Skeletal muscle satellite cell (primary cell): ENCODE measurements at regions not wholly inside any gene's neighbourhood (a gene's known extent, or its start where the extent isn't known, plus 50 kb on each side); places are given as distances from the start of the nearest gene placed in this dataset.

ENCODE experiments used
- H3K27me3 ChIP-seq: 2 replicates; pipeline ENCODE4 v1.7.0; 2013; ENCODE audit warnings: low read length; ENCODE audit not compliant: control insufficient read depth, insufficient read depth
- H3K36me3 ChIP-seq: 2 replicates; pipeline ENCODE4 v1.7.0; 2013; ENCODE audit warnings: mild to moderate bottlenecking, control low read depth, low read length; ENCODE audit not compliant: insufficient read depth
- H3K4me1 ChIP-seq: 2 replicates; pipeline ENCODE4 v1.7.0; 2013; ENCODE audit warnings: low read length; ENCODE audit not compliant: control insufficient read depth, insufficient read depth
- H3K4me2 ChIP-seq: 2 replicates; pipeline ENCODE4 v1.7.0; 2013; ENCODE audit warnings: mild to moderate bottlenecking, low read length
- H3K4me3 ChIP-seq: 2 replicates; pipeline ENCODE4 v1.7.0; 2013; ENCODE audit warnings: low read length
- H3K9ac ChIP-seq: 2 replicates; pipeline ENCODE4 v1.7.0; 2013; ENCODE audit warnings: mild to moderate bottlenecking, low read depth, low read length, moderate library complexity
- H3K9me3 ChIP-seq: replicated peaks from 2 replicates; pipeline ENCODE4 v1.7.0; 2013; ENCODE audit warnings: mild to moderate bottlenecking, control low read depth, low read length

DNA sequence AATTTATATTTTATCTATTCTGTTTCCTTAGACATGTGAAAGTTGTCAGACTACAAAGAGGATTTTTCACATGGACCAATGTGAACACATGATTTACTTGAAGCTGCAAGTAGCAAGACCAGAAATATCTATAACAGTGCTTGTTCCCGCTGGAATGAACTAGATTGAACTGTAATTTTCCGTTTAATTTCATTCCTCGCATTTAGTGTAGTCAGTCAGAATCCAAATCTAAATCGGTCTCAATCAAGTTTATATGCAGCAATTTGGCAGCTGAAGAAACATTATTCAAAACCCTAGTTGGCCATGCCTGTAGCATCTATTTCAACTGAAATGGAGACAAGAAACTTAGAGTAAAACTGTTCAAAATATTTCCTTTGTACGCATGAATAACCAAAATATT, 570.7 kb upstream of the SLITRK5 start:
- Histone ChIP-seq H3K4me2 (no peak overlapping the region), H3K9me3 (no peaks in the 10 kb centered on the region), H3K36me3 (no peaks in the 10 kb centered on the region), H3K4me1 (no peaks in the 10 kb centered on the region), H3K4me3 (no peak overlapping the region), H3K9ac (no peak overlapping the region), H3K27me3 (no peaks in the 10 kb centered on the region)

DNA sequence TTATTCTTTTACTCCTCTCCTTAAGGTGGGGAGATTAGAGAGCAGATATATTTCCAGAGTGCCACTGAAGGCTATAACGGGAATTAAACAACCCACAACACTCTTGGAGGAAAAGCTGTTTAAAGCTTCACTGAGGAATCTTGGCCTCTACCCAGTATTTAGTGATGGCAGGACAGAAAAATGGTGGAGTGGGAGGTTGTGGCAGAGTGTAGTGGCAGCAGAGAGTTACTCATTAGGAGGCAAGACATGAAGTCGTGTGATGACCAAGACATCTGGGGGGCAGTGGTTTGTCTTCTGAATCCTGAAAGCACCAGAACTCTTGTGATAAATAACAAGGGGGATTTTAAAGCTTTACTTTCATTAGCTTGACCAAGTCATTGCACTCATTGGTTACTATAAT, 563.5 kb upstream of the SLITRK5 start:
- no peak overlapping the region for H3K4me2 ChIP-seq
- no peaks in the 10 kb centered on the region for H3K27me3 ChIP-seq
- no peak overlapping the region for H3K4me3 ChIP-seq
- no peak overlapping the region for H3K9ac ChIP-seq
- no peaks in the 10 kb centered on the region for H3K9me3 ChIP-seq
- no peaks in the 10 kb centered on the region for H3K4me1 ChIP-seq
- no peaks in the 10 kb centered on the region for H3K36me3 ChIP-seq

DNA sequence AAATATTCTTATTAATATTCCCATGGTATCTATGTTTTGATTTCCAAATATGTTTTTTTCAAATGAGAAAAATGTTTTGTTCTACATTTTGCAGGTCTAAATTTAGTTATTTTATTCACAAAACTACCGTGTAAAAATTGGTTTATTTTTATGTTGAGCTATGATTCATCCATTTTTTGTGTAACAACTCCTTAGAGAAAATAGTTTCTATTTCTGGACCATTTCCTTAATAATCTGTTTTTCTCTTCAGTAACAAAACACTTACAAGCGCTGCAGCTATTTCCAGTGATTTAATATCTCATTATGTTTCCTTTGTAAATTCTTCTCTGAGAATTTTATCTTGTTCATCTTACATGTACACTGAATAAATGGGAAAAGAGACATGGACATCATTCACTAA, 550.7 kb upstream of the SLITRK5 start:
- no peak overlapping the region for H3K4me3 ChIP-seq
- H3K27me3 ChIP-seq, result no peaks in the 10 kb centered on the region
- H3K36me3 ChIP-seq, result no peaks in the 10 kb centered on the region
- peaks cover 33% of the 10 kb centered on the region for H3K4me1 ChIP-seq
- no peaks in the 10 kb centered on the region for H3K9me3 ChIP-seq
- no peak overlapping the region for H3K9ac ChIP-seq
- H3K4me2 ChIP-seq, result peak overlapping the region; percentile 7

DNA sequence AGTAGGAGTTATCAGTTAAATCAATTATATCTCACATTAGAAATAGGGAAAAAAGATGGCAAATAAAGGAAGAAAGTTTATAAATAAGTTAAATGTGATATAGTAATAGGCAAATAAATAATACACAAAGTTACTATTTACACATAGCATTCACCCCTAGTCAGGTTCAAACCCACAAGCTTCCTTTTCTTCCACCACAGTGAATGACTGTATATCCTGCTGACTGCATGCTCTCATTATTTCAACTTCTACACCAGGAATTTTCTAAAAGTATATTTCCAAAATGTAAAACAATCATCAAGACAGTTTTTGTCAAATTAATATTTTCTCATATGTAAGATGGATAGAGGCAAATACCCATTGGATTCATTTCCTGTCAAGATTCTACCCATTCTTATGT, 548.6 kb upstream of the SLITRK5 start:
- Histone ChIP-seq H3K4me3 (no peak overlapping the region), H3K4me2 (no peak overlapping the region), H3K9ac (peak overlapping the region; percentile 49), H3K36me3 (no peaks in the 10 kb centered on the region), H3K9me3 (no peaks in the 10 kb centered on the region), H3K27me3 (no peaks in the 10 kb centered on the region), H3K4me1 (peaks cover 33% of the 10 kb centered on the region)

DNA sequence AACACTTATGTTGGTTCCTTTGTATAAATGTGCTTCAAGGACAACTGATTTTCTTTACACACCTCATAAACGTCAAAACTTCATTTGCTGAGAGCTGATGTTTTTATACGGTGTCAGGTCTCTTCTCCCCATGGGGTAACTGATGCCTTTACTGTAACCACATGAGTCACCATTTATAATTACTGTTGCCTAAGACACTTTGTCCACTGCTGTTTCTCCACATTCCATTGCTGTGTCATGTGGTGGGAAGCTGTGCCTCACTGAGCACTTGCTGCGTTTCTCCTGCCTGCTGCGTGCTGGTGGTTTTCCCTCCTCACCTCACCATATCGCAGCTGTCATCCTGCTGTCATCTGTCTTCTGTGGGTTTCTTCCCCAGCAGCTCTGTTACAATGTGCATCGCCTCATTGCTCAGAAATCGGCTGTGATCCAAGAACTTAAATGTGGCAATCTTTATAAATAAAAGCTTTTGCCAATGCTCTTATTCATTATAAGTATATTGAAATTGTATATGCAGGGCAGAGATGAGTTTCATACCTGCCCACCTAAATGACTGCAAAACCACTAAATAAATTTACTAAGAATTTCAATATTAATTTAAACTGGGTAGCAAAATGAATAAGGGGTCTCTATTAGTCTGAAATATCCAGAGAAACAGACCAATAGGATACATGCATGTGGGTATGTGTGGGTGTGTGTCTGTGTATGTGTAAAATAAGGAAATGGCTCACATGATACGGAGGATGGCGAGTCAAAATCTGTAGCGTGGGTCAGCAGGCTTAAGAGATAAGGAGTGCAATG, 547.0 kb upstream of the SLITRK5 start:
- H3K4me3 ChIP-seq, result no peak overlapping the region

DNA sequence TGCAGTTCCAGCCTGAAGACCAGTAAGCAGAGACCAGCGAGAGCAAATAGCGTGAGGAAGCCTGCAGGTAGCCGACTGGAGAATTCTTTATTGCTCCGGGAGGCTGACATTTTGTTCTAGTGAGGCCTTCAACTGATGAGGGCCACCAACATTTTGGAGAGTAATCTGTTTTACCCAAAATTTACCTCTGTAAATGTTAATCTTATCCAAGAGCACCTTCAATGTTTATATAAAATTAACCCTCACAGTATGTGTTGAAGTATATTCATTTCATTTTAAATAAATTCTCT, 546.4 kb upstream of the SLITRK5 start:
- Histone ChIP-seq H3K27me3 (no peaks in the 10 kb centered on the region), H3K4me2 (peak overlapping the region; percentile 48), H3K9ac (peak overlapping the region; percentile 20), H3K4me1 (peaks cover 33% of the 10 kb centered on the region), H3K4me3 (no peak overlapping the region), H3K9me3 (no peaks in the 10 kb centered on the region), H3K36me3 (no peaks in the 10 kb centered on the region)

More for the DNA sequence above, 547.0 kb upstream of the SLITRK5 start:
- Histone ChIP-seq H3K9me3 (no peaks in the 10 kb centered on the region), H3K27me3 (no peaks in the 10 kb centered on the region), H3K36me3 (no peaks in the 10 kb centered on the region), H3K4me2 (peak overlapping the region; percentile 48), H3K9ac (peak overlapping the region; percentile 20), H3K4me1 (peaks cover 33% of the 10 kb centered on the region)

DNA sequence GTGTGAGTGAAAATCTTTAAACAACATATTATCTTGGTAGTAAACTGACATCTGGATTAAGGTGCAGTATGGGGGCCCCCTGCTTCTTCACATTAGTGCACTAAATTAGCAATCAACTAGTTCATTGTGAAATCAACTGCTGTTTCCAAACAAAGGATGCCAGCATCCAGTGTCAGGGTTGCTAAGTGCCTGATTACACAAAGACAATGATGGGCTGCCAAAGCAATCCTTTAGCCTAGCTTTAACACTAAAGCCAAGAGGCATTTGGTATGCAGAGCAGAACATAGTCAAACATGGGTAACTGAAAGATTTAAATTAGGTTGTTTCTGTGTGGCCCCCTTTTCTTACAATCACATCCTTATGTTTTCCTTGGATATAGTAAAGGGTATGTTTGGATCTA, 543.1 kb upstream of the SLITRK5 start:
- peaks cover 18% of the 10 kb centered on the region for H3K4me1 ChIP-seq
- no peaks in the 10 kb centered on the region for H3K9me3 ChIP-seq
- H3K4me3 ChIP-seq, result no peak overlapping the region
- no peaks in the 10 kb centered on the region for H3K27me3 ChIP-seq
- H3K36me3 ChIP-seq, result no peaks in the 10 kb centered on the region
- H3K9ac ChIP-seq, result no peak overlapping the region
- H3K4me2 ChIP-seq, result no peak overlapping the region

DNA sequence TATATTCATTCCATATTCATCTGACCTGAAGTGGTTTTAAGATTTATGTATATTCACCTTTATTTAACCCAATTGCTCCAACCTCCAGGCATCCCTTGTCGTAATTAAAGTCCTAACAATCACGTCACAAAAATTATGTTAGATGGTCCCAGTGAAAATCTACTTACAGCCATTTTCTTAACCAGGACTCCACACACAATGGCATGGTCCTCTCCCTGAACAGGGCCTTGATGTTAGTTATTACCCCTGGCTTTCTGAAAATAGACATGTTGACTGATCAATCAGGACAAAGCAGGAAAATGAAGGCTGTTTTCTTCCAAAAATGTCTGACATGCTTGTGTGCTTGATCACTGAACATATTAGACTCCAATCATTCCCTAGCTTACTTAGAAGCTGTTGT, 542.7 kb upstream of the SLITRK5 start:
- H3K36me3 ChIP-seq, result no peaks in the 10 kb centered on the region
- no peaks in the 10 kb centered on the region for H3K27me3 ChIP-seq

DNA sequence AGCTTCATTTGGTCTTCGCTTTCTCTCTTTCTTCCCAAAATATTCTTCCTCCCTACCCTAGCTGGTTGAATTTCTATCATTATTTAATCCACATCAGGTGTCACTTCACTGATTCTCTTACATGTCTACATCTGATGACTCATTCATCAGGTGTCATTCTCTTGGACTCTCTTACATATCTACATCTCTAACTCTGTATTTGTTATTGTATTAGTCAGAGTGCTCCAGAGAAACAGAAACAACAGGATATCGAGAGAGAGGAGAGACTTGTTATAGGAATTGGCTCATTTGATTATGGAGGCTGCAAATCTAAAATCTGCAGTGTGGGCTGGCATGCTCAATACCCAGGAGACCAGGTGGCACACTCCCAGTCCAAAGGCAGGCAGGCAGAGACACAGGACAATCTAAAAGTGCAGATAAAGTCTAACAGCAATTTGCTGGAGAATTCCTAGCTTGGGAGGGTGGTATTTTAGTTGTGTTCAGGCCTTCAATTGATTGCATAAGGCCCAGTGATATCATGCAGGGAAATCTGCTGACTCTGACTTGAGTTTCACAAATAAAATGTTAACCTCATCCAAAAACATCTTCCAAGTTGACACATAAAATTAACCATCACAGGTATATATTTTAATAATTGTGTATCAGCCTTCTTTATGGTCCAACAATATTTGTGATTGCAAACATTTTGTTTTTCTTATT, 541.4 kb upstream of the SLITRK5 start:
- Histone ChIP-seq H3K27me3 (no peaks in the 10 kb centered on the region), H3K4me3 (no peak overlapping the region), H3K9ac (no peak overlapping the region), H3K9me3 (no peaks in the 10 kb centered on the region), H3K4me1 (peaks cover 6% of the 10 kb centered on the region), H3K36me3 (no peaks in the 10 kb centered on the region), H3K4me2 (no peak overlapping the region)

More for the DNA sequence above, 542.7 kb upstream of the SLITRK5 start:
- Histone ChIP-seq H3K4me3 (no peak overlapping the region), H3K4me1 (peaks cover 14% of the 10 kb centered on the region), H3K9ac (no peak overlapping the region), H3K4me2 (no peak overlapping the region), H3K9me3 (no peaks in the 10 kb centered on the region)

DNA sequence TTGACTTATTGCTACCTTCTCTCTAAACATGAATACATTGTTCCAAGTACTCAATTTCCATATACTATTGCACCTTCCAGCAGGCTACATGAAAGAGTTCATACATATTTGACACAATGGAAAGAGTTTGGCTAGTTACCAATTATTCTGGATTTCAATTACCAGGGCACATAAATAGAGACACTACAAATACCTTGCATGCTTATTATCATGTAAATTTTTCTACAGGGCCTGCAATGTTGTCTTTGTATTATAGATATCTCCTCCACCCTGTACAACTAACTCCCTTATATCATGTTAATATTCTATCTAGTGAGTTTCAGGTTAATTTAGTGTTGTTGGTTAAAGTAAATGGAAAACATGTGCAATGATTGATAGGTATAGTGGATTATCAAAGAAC, 540.7 kb upstream of the SLITRK5 start:
- Histone ChIP-seq H3K4me2 (no peak overlapping the region), H3K9ac (no peak overlapping the region), H3K4me1 (no peaks in the 10 kb centered on the region), H3K9me3 (no peaks in the 10 kb centered on the region), H3K4me3 (no peak overlapping the region), H3K27me3 (no peaks in the 10 kb centered on the region), H3K36me3 (no peaks in the 10 kb centered on the region)

DNA sequence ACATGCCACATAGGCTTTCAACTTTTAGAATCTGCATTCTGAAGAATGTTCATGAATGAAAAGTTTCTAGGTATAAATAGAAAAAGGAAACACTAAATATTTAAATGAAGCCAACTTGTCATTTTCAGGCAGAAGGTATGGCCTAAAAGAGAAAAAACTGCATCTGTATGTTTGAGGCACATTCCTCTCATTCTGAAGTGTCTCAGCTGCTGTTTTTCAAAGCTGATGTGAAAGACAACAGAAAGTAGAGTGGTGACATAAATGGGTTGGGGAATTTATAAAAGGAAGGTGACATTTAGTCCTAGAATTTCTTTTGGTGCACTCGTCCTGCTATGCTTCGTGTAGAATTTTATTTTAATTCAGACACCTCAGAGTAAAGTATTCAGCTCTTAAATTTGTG, 539.6 kb upstream of the SLITRK5 start:
- H3K9me3 ChIP-seq, result no peaks in the 10 kb centered on the region
- no peak overlapping the region for H3K4me3 ChIP-seq
- no peak overlapping the region for H3K4me2 ChIP-seq
- no peaks in the 10 kb centered on the region for H3K36me3 ChIP-seq
- H3K4me1 ChIP-seq, result no peaks in the 10 kb centered on the region
- no peaks in the 10 kb centered on the region for H3K27me3 ChIP-seq
- no peak overlapping the region for H3K9ac ChIP-seq

DNA sequence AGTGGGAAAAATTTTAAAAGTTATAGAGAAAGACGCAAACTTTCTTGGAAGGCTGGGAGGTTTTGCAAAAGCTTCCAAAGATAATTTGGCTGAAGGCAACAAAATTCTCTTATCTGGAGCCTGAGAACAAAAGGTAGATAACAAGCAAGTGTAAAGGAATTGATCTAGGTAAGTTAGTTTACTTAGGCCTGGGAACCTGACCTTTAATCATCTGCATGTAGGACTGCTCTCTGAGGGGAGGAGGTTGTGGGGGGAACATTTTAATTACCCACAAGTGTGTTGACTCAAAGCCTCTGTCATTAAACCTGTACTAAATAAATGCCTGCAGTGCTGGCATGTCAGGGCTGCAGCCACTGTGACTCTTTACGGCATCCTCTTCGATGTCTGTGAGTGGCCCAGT, 532.3 kb upstream of the SLITRK5 start:
- Histone ChIP-seq H3K4me2 (no peak overlapping the region), H3K4me3 (no peak overlapping the region), H3K9me3 (no peaks in the 10 kb centered on the region), H3K27me3 (no peaks in the 10 kb centered on the region), H3K4me1 (no peaks in the 10 kb centered on the region), H3K9ac (no peak overlapping the region), H3K36me3 (no peaks in the 10 kb centered on the region)
